Stimulated activated CD8-positive, alpha-beta memory T cell treated with anti-CD3 and anti-CD28 coated beads, Interleukin-12 subunit alpha, Interleukin-12 subunit beta, amount 100 ng/mL, for 24 hours (primary cell): ENCODE measurements at regions not wholly inside any gene's neighbourhood (a gene's known extent, or its start where the extent isn't known, plus 50 kb on each side); places are given as distances from the start of the nearest gene placed in this dataset.
"Not testable (repeated sequence)": the region's sequence is repeated elsewhere in the genome, so short reads cannot be mapped to it uniquely, and the experiment has no call there.

Source experiments
- DNase-seq: peaks from one replicate; pipeline ENCODE4 v3.0.0-alpha.2; 2020; ENCODE audit errors: extremely low read depth

DNA sequence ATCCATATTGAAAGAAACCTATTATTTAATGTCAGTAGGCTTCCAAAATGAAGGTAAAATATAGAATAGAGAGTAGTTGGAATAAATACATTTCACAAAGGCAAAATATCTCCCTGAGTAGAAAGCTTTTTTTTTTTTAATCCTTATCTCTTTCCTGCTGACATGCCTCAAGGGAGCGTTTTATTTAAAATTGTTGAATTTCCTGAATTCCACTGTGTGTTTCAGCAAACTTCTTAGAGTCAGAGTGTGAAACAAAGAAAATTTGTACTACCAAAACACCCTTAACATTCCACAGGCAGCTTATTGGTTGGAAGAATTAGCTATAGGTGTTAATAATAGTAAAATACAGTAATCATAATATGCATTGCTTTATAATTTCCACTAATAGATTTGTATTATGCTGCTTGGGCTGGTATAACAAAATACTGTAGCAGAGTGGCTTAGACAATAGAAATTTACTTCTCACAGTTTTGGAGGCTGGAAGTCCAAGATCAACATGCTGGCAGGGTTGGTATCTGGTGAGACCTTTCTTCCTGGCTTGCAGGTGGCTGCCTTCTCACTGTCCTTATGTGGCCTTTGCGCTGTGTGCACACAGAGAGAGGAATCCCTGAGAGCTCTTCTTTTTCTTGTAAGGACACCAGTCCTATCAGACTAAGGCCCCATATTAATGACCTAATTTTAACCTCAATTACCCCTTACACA is 468.4 kb upstream of the C1orf87 start:
- DNase-seq: no peak

DNA sequence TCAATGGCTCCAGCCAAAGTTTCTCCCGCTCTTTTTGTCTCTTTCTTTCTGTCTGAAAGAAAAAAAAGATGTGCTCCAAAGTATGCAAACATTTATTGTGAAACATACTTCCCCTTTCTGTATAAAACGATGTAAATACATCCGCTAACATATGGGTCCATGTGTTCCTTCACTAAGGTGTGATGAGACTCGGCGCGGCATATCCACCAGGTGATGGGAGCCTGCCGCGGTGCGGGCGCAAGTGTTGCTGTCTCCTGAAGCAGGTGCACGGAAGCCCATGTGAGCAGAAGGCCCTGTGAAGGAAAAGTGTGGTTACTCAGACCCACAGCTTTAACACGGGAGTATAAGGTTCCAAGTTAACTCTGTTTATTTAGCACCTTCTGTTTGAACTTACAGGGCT is 466.6 kb upstream of the C1orf87 start:
- no peak for DNase-seq

DNA sequence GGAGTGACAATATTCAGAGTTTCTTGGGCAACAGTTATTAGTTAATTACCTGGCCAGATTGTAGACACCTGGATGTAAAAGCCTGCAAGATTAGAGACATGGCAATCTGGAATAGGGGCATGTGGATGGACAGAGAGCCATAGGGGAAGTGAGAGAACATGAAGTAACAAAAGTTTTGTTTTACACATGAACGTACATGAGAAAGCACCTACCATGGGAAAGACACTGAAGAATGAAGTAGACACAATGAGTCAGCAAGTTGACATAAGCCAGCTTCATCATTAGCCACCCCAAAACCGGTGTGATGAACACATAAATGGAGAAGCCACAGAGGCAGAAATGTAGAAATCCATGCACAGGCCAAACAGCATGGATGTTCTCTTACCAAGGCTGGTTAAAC is 462.1 kb upstream of the C1orf87 start:
- DNase-seq: no peak

DNA sequence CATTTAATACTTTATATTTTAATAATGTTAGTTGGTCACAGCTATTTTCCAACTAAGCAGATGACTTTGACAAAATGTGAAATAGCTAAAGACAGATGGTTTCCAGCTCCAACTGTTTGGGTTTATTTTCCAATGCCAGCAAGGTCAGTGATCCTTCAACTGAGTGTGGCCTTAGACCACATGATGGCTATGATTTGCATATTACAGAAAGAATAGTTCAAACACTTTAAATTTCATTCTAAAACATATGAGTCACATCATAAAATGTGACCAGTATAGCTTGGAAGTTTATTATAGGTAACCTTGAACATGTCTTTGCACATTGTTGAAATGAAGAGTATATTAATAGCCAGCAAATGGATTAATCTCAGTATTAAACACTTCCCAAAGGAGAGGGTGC is 454.0 kb upstream of the C1orf87 start:
- DNase-seq: no peak

DNA sequence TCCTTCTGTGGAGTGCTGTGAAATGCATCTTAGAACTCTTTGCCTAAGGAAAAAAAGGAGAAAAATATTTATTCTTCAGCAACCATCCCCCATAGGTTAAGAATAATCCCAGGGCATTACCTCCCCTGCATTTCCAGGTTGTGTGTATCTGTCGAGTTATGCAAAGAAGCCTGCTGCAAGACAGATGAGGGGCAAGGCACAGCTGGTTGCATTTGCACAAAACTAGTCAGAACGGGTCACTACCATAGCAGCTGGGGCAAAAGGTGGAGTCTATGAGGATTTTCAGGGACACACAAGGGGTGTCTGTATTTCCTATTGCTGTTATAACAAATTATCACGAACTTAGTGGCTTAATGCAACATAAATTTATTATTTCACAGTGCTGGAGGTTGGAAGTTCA is 443.4 kb upstream of the C1orf87 start:
- no peak for DNase-seq

DNA sequence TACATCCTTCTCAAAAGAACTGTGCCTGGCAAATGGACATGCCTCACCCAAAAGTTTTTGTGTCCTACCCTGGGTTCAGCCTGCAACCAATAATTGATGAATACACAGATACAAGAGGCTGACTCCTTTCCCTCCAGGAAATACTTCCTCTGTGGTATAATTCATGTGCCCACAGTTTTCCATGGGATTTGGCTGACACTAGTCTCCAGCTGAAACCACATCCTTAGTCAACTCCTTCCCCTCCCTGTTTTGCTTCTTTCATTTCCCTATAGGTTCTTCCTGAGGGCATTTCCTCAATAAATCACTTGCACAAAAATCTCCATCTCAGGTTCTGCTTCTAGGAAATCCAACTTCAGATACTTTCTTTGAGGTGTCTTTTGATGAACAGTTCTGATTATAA is 436.6 kb upstream of the C1orf87 start:
- no peak for DNase-seq

- no peak for DNase-seq
Observed at GRCh38 chr1:60504206-60504840, 430.8 kb upstream of the C1orf87 start.

DNA sequence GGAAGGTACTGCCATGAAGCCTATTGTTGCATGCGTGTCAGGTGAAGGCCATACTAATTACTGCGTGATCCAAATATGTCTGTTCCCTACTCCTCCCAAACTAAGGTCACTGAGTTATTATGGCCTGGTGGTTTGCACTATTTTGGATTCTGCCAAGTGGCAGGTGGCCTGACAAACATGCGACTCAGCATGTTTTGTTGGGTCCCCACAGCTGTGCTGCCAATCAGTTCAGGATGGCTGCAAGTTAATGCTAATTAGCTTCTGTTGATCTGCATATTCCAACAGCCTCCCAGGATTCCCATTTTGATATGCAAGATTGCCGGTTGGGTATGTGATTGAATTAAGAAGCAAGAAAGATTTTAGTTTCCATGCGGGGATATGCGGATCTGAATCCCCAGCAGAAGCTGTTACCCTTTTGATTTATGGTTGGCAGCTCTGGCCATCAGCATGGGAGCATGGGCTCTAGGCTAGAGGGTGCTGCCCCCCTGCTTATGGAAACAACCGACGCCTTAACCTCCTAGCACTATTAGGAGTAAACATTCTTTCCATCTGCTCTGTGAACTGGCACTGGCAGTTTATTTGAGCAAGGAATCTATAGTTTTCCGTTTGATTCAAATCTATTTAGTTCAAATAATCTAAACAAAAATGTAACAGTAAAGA is 429.8 kb upstream of the C1orf87 start:
- DNase-seq: no peak

DNA sequence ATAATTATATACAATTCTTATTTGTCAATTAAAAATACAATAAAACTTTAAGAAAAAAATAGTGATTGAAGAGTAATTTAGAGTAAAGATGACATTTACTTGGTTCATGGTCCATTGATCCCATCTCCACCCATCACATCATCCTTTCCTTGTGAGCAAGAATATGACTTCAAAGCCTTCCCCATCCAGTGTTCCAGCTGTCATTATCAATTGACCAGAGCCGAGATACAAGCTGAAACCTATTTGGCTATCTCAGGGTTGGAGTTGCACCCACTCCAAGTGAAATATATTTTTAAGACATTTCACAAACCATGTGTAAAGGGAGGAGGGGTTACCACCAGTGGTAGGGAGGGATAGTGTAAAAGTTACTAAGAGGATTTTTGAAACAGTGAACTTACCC is 428.9 kb upstream of the C1orf87 start:
- DNase-seq: no peak

- not testable (repeated sequence) for DNase-seq
Observed at GRCh38 chr1:60489916-60490480, 416.4 kb upstream of the C1orf87 start.

- no peak for DNase-seq
Observed at GRCh38 chr1:60488847-60489246, 415.3 kb upstream of the C1orf87 start.

DNA sequence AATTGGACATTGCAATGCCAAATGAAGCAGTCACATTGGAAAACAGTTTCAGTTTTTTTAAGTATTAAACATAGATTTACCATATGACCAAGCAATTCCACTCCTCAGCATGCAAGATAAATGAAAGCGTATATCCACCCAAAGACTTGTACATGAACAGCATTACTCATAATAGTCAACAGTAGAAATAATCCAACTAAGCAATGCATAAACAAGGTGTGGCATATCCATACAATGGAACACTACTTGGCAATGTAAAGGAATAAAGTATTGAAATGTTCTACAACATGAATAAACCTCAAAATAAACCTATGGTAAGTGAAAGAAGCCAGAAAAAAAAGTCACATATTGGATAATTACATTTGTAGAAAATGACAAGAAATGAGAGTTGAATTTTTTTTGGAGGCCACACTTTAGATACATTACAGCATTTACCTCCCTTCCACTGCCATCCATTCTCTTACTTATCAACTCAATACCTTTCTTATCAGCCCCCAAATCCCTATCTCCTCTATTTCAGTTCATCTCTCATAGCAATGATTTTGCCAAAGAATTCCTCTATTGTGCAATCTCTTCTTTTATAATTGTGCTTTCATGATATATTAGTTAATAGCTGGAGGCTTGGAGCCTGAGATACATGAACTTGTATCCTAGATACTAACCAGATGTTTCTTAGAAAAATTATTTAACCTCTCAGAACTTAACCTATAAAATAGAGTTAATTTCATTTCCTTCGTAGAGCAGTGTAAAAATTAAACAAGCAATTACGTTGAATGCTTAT is 414.2 kb upstream of the C1orf87 start:
- DNase-seq: no peak

- no peak for DNase-seq
Observed at GRCh38 chr1:60483509-60483908, 409.9 kb upstream of the C1orf87 start.

DNA sequence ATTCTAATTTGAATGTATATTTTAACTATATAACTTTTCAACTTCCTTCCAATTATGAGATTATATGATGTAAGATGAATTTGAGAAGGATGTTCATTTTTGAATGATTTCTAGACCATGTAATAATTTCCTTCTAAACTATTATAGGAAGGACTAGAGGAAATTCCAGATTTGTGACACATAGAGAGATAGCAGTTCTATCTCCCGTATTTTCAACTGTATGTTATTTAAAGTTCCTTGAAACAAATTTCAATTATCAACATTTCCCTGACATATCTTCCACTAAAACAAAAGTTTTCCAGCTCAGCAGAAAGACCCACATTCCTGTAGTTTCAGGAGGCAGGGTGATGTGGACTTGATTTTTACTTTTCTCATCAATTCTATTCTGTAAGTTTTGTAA is 396.7 kb upstream of the C1orf87 start:
- DNase-seq: no peak

DNA sequence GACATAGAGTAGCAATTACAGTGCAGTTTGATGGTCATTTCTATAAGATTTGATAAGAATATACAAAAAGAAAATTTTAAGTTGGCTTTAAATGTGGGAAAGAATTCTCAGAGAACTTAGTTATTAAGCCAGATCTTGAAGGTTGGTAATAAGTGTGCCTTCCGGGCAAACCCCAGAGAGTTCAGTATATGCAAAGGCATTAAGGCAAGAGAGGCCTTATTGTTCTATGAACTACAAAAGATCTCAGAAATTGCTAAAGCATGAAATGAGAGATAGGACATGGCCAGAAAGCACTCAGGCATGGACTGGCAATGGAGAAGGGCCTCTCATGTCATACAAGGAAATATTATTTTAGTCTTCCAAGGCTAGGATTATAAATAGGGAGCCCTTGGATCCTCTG is 390.2 kb upstream of the C1orf87 start:
- no peak for DNase-seq

- DNase-seq: no peak
Observed at GRCh38 chr1:60463146-60463545, 389.6 kb upstream of the C1orf87 start.

DNA sequence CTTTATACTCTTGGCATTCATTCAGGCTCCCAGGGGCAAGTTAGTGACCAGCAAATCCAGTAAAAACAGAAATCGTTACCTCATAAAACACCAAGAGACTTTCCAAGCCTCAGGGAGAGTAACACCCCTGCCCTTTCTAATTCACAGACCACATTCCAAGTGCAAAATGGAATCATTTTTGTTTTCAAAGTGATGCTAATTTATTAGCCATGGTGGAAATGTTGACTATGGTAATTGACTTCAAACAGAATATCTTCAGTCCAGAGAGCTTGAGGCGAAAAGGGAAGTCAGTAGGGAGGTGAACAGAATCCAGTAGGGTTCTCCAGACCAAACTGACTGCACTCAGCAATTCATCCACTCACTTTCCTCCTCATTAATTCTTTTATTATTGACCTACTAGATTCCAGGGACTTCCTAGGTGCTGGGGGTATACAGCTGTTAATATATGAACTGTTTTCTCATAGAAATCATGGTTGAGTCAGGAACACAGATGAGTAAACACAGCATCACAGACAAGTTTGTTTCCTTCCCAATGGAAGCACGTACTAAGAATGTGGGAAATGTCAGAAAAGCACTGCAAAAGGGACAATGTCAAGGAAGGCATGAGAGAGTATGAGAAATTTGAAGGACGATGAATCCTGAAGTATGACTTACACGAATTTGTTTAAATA is 388.5 kb upstream of the C1orf87 start:
- DNase-seq: no peak

DNA sequence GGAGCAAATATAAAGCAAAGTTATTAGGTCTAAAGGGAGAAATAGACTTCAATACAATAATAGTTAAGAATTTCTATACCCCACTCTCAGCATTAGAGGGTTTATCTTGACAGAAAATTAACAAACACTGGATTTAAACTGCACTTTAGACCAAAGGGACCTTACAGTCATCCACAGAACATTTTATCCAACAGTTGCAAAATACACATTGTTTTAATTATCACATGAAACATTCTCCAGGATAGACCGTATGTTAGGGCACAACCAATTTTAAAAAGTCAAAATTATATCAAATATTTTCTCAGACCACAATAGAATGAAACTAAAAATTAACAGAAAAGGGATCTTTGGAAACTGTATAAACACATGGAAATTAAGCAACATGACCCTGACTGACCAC is 384.5 kb upstream of the C1orf87 start:
- DNase-seq: no peak

- no peak for DNase-seq
Observed at GRCh38 chr1:60449876-60450275, 376.3 kb upstream of the C1orf87 start.

GRCh38 chr1:60448850-60449249 is 375.3 kb upstream of the C1orf87 start:
- DNase-seq: no peak

DNA sequence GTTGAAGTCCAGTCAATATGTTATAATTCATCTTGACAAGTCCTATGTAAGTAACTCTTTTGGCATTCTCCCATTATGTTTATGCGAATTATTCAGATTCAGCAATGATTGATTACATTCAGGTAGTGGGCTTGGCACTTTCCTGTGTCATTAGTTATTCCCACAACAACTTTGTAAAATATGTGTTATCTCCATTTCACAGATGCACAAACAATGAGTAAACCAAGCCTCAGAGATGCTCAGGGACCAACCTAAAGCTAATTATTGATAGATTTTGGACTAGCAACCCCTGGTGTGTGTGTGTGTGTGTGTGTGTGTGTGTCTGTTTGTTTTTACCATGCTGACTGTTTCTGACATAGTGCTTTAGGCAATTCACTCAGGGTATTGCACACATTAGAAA is 371.1 kb upstream of the C1orf87 start:
- no peak for DNase-seq

DNA sequence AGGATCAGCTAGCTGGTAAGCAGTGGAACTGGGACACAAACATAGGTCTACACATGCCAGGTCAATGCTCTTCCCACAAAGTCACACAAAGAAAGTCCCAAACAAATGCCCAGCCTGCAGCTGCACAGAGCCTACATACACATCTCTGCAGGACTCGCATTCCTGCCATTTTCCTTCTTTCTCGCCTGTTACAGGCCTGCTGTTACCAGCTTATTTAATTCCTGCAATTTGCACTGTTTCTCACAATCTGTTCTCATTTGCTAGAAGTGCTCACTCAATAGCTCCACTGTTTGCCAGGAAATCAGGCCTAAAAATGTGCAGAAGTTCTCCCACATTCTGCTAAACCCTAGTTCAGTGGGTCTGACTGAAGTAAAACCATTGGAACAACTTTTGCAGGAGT is 362.6 kb upstream of the C1orf87 start:
- DNase-seq: no peak
